Endothelial cell of umbilical vein (primary cell): ENCODE measurements at regions not wholly inside any gene's neighbourhood (a gene's known extent, or its start where the extent isn't known, plus 50 kb on each side); places are given as distances from the start of the nearest gene placed in this dataset.

Source experiments
- BruUV-seq: library from RNA; stranded (reverse); fragments of 400-500 nt; replicated peaks from 2 replicates; lab custom pipeline; 2021; lab: Mats Ljungman, UMichigan
- CTCF ChIA-PET: fragments of 300-600, 350-600 bp; sonication (Branson Sonifier 250); formaldehyde crosslinking; loops from one replicate; lab custom pipeline; 2021; ENCODE audit warnings: antibody characterized with exemption, inconsistent platforms; lab: Charles Lee
- POLR2A ChIA-PET: fragments of 300-600, 350-600 bp; sonication (Branson Sonifier 250); formaldehyde crosslinking; loops from one replicate; lab custom pipeline; 2021; ENCODE audit warnings: antibody characterized with exemption, inconsistent platforms; lab: Charles Lee
- DNase-seq: peaks from one replicate; pipeline ENCODE4 v3.0.0-alpha.2; 2011; ENCODE audit warnings: low read depth, low spot score
- FAIRE-seq: peaks from 2 replicates; lab custom pipeline; 2011; peaks lifted over from hg19 to GRCh38; lab: Jason Lieb, UNC
- H2AFZ ChIP-seq: 2 replicates; pipeline ENCODE4 v1.6.0; 2012; ENCODE audit warnings: low read depth, low read length, control low read depth, inconsistent platforms
- H3K27ac ChIP-seq: 2 replicates; pipeline ENCODE4 v1.5.1; 2011; ENCODE audit warnings: low read depth, mild to moderate bottlenecking, control low read depth, low read length, moderate library complexity; ENCODE audit not compliant: insufficient read depth
- H3K27me3 ChIP-seq, 2 experiments: 2 replicates each; pipeline versions ENCODE4 v1.6.0 to v1.6.1; 2011; ENCODE audit warnings: low read length in 2 of 2, mixed read lengths in 1 of 2; ENCODE audit not compliant: control insufficient read depth in 2 of 2, insufficient read depth in 2 of 2
- H3K36me3 ChIP-seq, 2 experiments: 2 replicates in 1 of 2; 3 replicates in 1 of 2; pipeline ENCODE4 v1.5.1; 2011; ENCODE audit warnings: low read length in 2 of 2, mild to moderate bottlenecking in 1 of 2, moderate library complexity in 1 of 2; ENCODE audit not compliant: control insufficient read depth in 2 of 2, insufficient read depth in 2 of 2; ENCODE audit errors: extremely low read depth in 1 of 2
- H3K4me1 ChIP-seq: 3 replicates; pipeline ENCODE4 v1.5.1; 2011; ENCODE audit warnings: mild to moderate bottlenecking, low read length; ENCODE audit not compliant: control insufficient read depth, insufficient read depth; ENCODE audit errors: extremely low read depth
- H3K4me2 ChIP-seq: 2 replicates; pipeline ENCODE4 v1.6.1; 2011; ENCODE audit warnings: low read length, control low read depth, mixed read lengths; ENCODE audit not compliant: insufficient read depth
- H3K4me3 ChIP-seq, 3 experiments: fragments of 200-600 bp in 1 of 3; sonication (generic), shearing (Covaris generic) in 1 of 3; replicated peaks in 1 of 3; 2 replicates each; pipeline ENCODE4 v1.5.1; 2011 to 2016; ENCODE audit warnings: control low read depth in 3 of 3, low read length in 3 of 3, mild to moderate bottlenecking in 2 of 3, inconsistent platforms in 1 of 3, low read depth in 1 of 3, moderate library complexity in 1 of 3; ENCODE audit not compliant: insufficient read depth in 1 of 3
- H3K79me2 ChIP-seq: 2 replicates; pipeline ENCODE4 v1.6.0; 2012; ENCODE audit warnings: low read length, inconsistent platforms; ENCODE audit not compliant: control insufficient read depth, insufficient read depth
- H3K9ac ChIP-seq: replicated peaks from 2 replicates; pipeline ENCODE3; 2011; ENCODE audit warnings: low read length, control low read depth; ENCODE audit not compliant: insufficient read depth; ENCODE audit errors: extremely low read depth
- H3K9me1 ChIP-seq: replicated peaks from 3 replicates; pipeline ENCODE4 v1.6.0; 2011; ENCODE audit warnings: mild to moderate bottlenecking, low read length; ENCODE audit not compliant: control insufficient read depth, insufficient read depth; ENCODE audit errors: extremely low read depth
- H3K9me3 ChIP-seq: replicated peaks from 2 replicates; pipeline ENCODE4 v1.5.1; 2012; ENCODE audit warnings: low read length, inconsistent platforms; ENCODE audit not compliant: control insufficient read depth, insufficient read depth
- H4K20me1 ChIP-seq: replicated peaks from 2 replicates; pipeline ENCODE3; 2011; ENCODE audit warnings: mild to moderate bottlenecking, low read length; ENCODE audit not compliant: control insufficient read depth, insufficient read depth; ENCODE audit errors: extremely low read depth
- CTCF ChIP-seq, 2 donors: IDR thresholded peaks; 1 replicate in 1 of 2; 2 replicates in 1 of 2; pipeline ENCODE4 v1.5.1; 2011; ENCODE audit warnings: low read length in 2 of 2, mild to moderate bottlenecking in 2 of 2, moderate library complexity in 2 of 2, control low read depth in 1 of 2, inconsistent platforms in 1 of 2, low read depth in 1 of 2; ENCODE audit not compliant: insufficient read depth in 1 of 2; ENCODE audit errors: extremely low read depth in 1 of 2
- EZH2 ChIP-seq: IDR thresholded peaks from 2 replicates; pipeline ENCODE4 v1.6.1; 2012; ENCODE audit warnings: borderline replicate concordance, low read depth, mild to moderate bottlenecking, moderate library complexity, low read length, inconsistent platforms; ENCODE audit not compliant: severe bottlenecking
- FOS ChIP-seq: IDR thresholded peaks from 2 replicates; pipeline ENCODE4 v1.6.1; 2011; ENCODE audit warnings: mild to moderate bottlenecking, low read length, moderate library complexity, borderline replicate concordance; ENCODE audit not compliant: insufficient read depth
- GATA2 ChIP-seq: IDR thresholded peaks from 2 replicates; pipeline ENCODE4 v1.7.0; 2011; ENCODE audit warnings: low read depth, mild to moderate bottlenecking, moderate library complexity, mixed read lengths, low read length; ENCODE audit not compliant: insufficient read length, insufficient read depth
- JUN ChIP-seq: IDR thresholded peaks from 2 replicates; pipeline ENCODE4 v1.6.1; 2011; ENCODE audit warnings: borderline replicate concordance, low read depth; ENCODE audit not compliant: insufficient read length, insufficient read depth
- MAX ChIP-seq: IDR thresholded peaks from 2 replicates; pipeline ENCODE4 v1.6.1; 2011; ENCODE audit not compliant: insufficient read depth, insufficient read length
- MYC ChIP-seq: IDR thresholded peaks from one replicate; pipeline ENCODE4 v1.6.1; 2011; ENCODE audit warnings: mild to moderate bottlenecking, low read depth, low read length
- POLR2A ChIP-seq: IDR thresholded peaks from 2 replicates; pipeline ENCODE4 v1.6.1; 2012; ENCODE audit warnings: low read depth, mild to moderate bottlenecking, control low read depth, low read length
- POLR2AphosphoS5 ChIP-seq: IDR thresholded peaks from 2 replicates; pipeline ENCODE4 v1.6.1; 2012; ENCODE audit warnings: low read depth, mild to moderate bottlenecking, control low read depth, low read length, moderate library complexity; ENCODE audit not compliant: insufficient read depth
- dilution Hi-C: fragments of 300-500 bp; cut with MboI; formaldehyde crosslinking; loops from one replicate; pipeline ENCODE4 v1.15.0; 2019; ENCODE audit warnings: low sequenced_read_pairs; ENCODE audit not compliant: extremely low pct_ligation_motif_present
- intact Hi-C: fragments of 100-400 bp; cut with micrococcal nuclease; formaldehyde crosslinking; loops from one replicate; pipeline ENCODE4 v1.10.0; 2022

GRCh38 chr6:55694759-55695158, 115.8 kb upstream of the HMGCLL1 start:
- no peaks in the 10 kb centered on the region for H3K27me3 ChIP-seq
- dilution Hi-C loops, result no loop called here
- H3K4me2 ChIP-seq, result no peak overlapping the region
- POLR2A ChIA-PET, result no interaction called here
- FAIRE-seq, result no peak
- no peaks in the 10 kb centered on the region for H3K9me1 ChIP-seq
- CTCF ChIA-PET, result interaction anchor here (1.0 kb wide), 1 partner anchor 10 kb away, joined by 6 read pairs; no protein-coding TSS in a partner anchor
- DNase-seq, result no peak
- BruUV-seq, result no TSS peak
- H3K79me2 ChIP-seq, result no peaks in the 10 kb centered on the region
- no peak overlapping the region for H3K9ac ChIP-seq
- H3K27ac ChIP-seq, result no peak overlapping the region
- H3K9me3 ChIP-seq, result no peaks in the 10 kb centered on the region
- H2AFZ ChIP-seq, result no peak overlapping the region
- no peaks in the 10 kb centered on the region for H3K36me3 ChIP-seq
- H3K4me1 ChIP-seq, result peaks cover 4% of the 10 kb centered on the region
- H4K20me1 ChIP-seq, result no peaks in the 10 kb centered on the region
- intact Hi-C loops, result no loop called here
- TF ChIP-seq FOS (no peak), CTCF (IDR thresholded peaks at IDR 0.05; ENCODE audit: extremely low read depth in 1 of 2, insufficient read depth in 1 of 2, low read depth in 1 of 2, low read length in 2 of 2) (no peak), EZH2 (no peak)
- no peak overlapping the region for H3K4me3 ChIP-seq

- CTCF ChIA-PET, result interaction anchor here (1.0 kb wide), 1 partner anchor 11 kb away, joined by 6 read pairs; no protein-coding TSS in a partner anchor
- TF ChIP-seq CTCF (IDR thresholded peaks at IDR 0.05; ENCODE audit: extremely low read depth in 1 of 2, insufficient read depth in 1 of 2, low read depth in 1 of 2, low read length in 2 of 2), result no peak
- no peak for TF ChIP-seq POLR2A
- TF ChIP-seq EZH2, result no peak
- no peak for TF ChIP-seq MAX
- TF ChIP-seq GATA2, result no peak
- no peak for TF ChIP-seq MYC
- TF ChIP-seq JUN, result no peak
- no peak for TF ChIP-seq POLR2AphosphoS5
- no peak for TF ChIP-seq FOS
- POLR2A ChIA-PET, result no interaction called here
These were observed 115.2 kb upstream of the HMGCLL1 start for GRCh38 chr6:55694148-55694547.

More at GRCh38 chr6:55694148-55694547, 115.2 kb upstream of the HMGCLL1 start:
- Histone ChIP-seq H3K9ac (no peak overlapping the region), H3K4me3 (no peak overlapping the region), H3K36me3 (no peaks in the 10 kb centered on the region), H3K4me2 (no peak overlapping the region), H2AFZ (no peak overlapping the region), H3K9me1 (no peaks in the 10 kb centered on the region), H3K79me2 (no peaks in the 10 kb centered on the region), H3K9me3 (no peaks in the 10 kb centered on the region), H4K20me1 (no peaks in the 10 kb centered on the region), H3K27ac (no peak overlapping the region), H3K4me1 (peaks cover 4% of the 10 kb centered on the region), H3K27me3 (no peaks in the 10 kb centered on the region)
- dilution Hi-C loops, result no loop called here
- no TSS peak for BruUV-seq
- FAIRE-seq (no peak), DNase-seq (no peak)
- intact Hi-C loops, result no loop called here
